ENCODE measurements at regions not wholly inside any gene's neighbourhood (a gene's known extent, or its start where the extent isn't known, plus 50 kb on each side); places are given as distances from the start of the nearest gene placed in this dataset.
A peak's percentile ranks its signal among the peaks of the same experiment; 100 is the strongest.

GRCh38 chr13:23506807-23507291 lies 63.4 kb upstream of the TNFRSF19 start:
- no peak for DNase-seq (ENCODE audit: low spot score)
- no peak for TF ChIP-seq CTCF (IDR thresholded peaks at IDR 0.05; ENCODE audit: extremely low read depth, missing control alignments)

- DNase-seq (ENCODE audit: low spot score): no peak
- no peak for TF ChIP-seq CTCF (IDR thresholded peaks at IDR 0.05; ENCODE audit: extremely low read depth, missing control alignments)
These were observed 60.2 kb upstream of the TNFRSF19 start for GRCh38 chr13:23509781-23510543.

GRCh38 chr13:23510544-23510916 lies 59.7 kb upstream of the TNFRSF19 start:
- DNase-seq (ENCODE audit: low spot score): no peak

GRCh38 chr13:23510979-23511735 lies 59.1 kb upstream of the TNFRSF19 start:
- TF ChIP-seq CTCF (IDR thresholded peaks at IDR 0.05; ENCODE audit: extremely low read depth, missing control alignments): peak; percentile 21
- DNase-seq (ENCODE audit: low spot score): peak; percentile 52

More at GRCh38 chr13:23510544-23510916, 59.7 kb upstream of the TNFRSF19 start:
- no peak for TF ChIP-seq CTCF (IDR thresholded peaks at IDR 0.05; ENCODE audit: extremely low read depth, missing control alignments)

- DNase-seq (ENCODE audit: low spot score): no peak
- no peak for TF ChIP-seq CTCF (IDR thresholded peaks at IDR 0.05; ENCODE audit: extremely low read depth, missing control alignments)
These were observed 57.3 kb upstream of the TNFRSF19 start for GRCh38 chr13:23512762-23513395.

- TF ChIP-seq CTCF (IDR thresholded peaks at IDR 0.05; ENCODE audit: extremely low read depth, missing control alignments): no peak
- no peak for DNase-seq (ENCODE audit: low spot score)
These were observed 56.8 kb upstream of the TNFRSF19 start for GRCh38 chr13:23513455-23513854.

GRCh38 chr13:23514076-23514475 lies 56.1 kb upstream of the TNFRSF19 start:
- no peak for DNase-seq (ENCODE audit: low spot score)
- TF ChIP-seq CTCF (IDR thresholded peaks at IDR 0.05; ENCODE audit: extremely low read depth, missing control alignments): no peak

Data from GM20000 (cell line).